ENCODE measurements at regions not wholly inside any gene's neighbourhood (a gene's known extent, or its start where the extent isn't known, plus 50 kb on each side); places are given as distances from the start of the nearest gene placed in this dataset.

DNA sequence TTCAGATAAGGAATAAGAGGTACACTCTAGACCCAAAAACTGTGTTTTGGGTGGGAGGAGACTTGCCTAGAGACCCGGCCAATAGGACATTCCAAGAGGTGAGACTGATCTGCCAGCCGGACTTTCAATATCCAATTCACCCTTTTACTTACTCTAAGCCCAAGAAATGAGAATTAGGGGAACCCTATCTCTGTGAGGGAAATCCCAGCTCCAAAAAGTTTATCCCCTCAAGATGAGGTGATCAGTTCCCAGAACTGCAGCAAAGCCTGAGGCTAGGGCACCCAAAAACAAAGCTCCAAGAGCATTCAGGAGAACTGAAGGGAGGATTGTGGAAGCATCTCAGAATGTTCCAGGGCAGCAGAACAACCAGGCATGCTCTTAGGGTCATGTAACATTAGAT is 251.7 kb downstream of the PTTG2 start (continued):
- TF ChIP-seq, protein P1, sequence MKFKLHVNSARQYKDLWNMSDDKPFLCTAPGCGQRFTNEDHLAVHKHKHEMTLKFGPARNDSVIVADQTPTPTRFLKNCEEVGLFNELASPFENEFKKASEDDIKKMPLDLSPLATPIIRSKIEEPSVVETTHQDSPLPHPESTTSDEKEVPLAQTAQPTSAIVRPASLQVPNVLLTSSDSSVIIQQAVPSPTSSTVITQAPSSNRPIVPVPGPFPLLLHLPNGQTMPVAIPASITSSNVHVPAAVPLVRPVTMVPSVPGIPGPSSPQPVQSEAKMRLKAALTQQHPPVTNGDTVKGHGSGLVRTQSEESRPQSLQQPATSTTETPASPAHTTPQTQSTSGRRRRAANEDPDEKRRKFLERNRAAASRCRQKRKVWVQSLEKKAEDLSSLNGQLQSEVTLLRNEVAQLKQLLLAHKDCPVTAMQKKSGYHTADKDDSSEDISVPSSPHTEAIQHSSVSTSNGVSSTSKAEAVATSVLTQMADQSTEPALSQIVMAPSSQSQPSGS (IDR thresholded peaks at IDR 0.05; ENCODE audit: low read length), result no peak
- TF ChIP-seq, protein P2, sequence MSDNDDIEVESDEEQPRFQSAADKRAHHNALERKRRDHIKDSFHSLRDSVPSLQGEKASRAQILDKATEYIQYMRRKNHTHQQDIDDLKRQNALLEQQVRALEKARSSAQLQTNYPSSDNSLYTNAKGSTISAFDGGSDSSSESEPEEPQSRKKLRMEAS (IDR thresholded peaks at IDR 0.05), result no peak
- no peak for TF ChIP-seq MAFK (IDR thresholded peaks at IDR 0.05; ENCODE audit: low read depth, low read length)
- TF ChIP-seq POLR2A (IDR thresholded peaks at IDR 0.05; ENCODE audit: control extremely low read depth in 1 of 2, low read depth in 2 of 2, low read length in 2 of 2), result no peak
- no peak for TF ChIP-seq HDAC6 (IDR thresholded peaks at IDR 0.05; ENCODE audit: low read depth, low read length)
